ENCODE measurements at regions not wholly inside any gene's neighbourhood (a gene's known extent, or its start where the extent isn't known, plus 50 kb on each side); places are given as distances from the start of the nearest gene placed in this dataset.

DNA sequence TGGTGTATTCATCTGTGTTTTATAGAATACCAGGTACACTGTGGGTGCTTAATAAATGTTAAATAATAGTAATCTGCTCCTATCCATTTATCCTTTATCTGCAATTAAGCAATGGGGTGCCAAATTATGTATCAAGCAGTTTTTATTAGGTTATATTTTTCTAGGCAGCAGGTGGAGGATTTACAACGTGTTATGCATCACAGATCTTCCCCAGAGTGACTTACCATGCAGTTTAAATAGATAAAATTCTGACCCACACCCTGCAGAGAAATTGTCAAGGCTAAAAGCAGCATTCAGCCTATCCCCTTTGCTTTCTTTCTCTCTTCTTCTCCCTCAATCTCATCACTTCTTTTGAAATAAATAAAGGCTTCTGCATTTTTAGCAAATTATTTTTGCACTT lies 306.4 kb downstream of the CXXC4 start:
- no peaks in the 10 kb centered on the region for H4K20me1 ChIP-seq (ENCODE audit: low read length)
- CTCF ChIA-PET, result no interaction called here
- DNase-seq, result no peak

DNA sequence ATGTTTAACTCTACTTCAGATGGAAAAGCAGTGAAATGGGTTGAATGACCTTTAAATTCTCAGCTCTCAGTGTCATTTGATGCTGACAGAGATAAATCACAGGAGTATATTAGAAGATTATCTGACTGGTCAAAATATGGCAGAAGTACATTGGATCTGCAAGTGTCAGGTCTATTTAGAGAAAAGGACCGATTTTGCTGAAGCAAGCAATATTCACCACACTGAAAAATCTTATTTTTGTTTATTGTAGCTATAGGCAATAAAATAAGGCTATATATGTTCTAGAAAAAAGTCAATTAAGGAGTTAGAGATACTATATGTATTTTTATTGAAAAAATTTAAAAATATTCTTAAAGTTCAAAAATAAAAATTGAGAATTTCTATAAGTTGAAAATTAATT lies 325.3 kb downstream of the CXXC4 start:
- Histone ChIP-seq H3K27ac (ENCODE audit: low read length) (no peak overlapping the region), H3K36me3 (ENCODE audit: low read depth, low read length) (no peaks in the 10 kb centered on the region), H3K79me2 (ENCODE audit: low read length) (no peaks in the 10 kb centered on the region), H2AFZ (ENCODE audit: low read length) (no peak overlapping the region), H3K4me3 (ENCODE audit: low read length) (no peak overlapping the region), H4K20me1 (ENCODE audit: low read length) (no peaks in the 10 kb centered on the region), H3K4me2 (ENCODE audit: low read length) (no peak overlapping the region), H3K4me1 (ENCODE audit: insufficient read depth, low read length) (no peaks in the 10 kb centered on the region), H3K9me3 (ENCODE audit: low read length) (no peaks in the 10 kb centered on the region), H3K9me2 (replicated peaks; ENCODE audit: low read length) (no peaks in the 10 kb centered on the region), H3K27me3 (ENCODE audit: low read length) (no peaks in the 10 kb centered on the region), H3F3A (ENCODE audit: low read length, unreplicated experiment) (no peaks in the 10 kb centered on the region), H3K9ac (ENCODE audit: low read length) (no peak overlapping the region)
- no TSS peak for BruUV-seq (replicated peaks)
- intact Hi-C loops (cut with micrococcal nuclease), result no loop called here
- ChIA-PET CTCF (no interaction called here), POLR2A (ENCODE audit: unreplicated experiment) (no interaction called here)
- ATAC-seq, result no peak
- DNase-seq, result no peak
- TF ChIP-seq EZH2phosphoT487 (IDR thresholded peaks at IDR 0.05; ENCODE audit: borderline replicate concordance, low read length) (no peak), EZH2 (IDR thresholded peaks at IDR 0.05; ENCODE audit: low read length, unreplicated experiment) (no peak)
- TF ChIP-seq, protein P1, sequence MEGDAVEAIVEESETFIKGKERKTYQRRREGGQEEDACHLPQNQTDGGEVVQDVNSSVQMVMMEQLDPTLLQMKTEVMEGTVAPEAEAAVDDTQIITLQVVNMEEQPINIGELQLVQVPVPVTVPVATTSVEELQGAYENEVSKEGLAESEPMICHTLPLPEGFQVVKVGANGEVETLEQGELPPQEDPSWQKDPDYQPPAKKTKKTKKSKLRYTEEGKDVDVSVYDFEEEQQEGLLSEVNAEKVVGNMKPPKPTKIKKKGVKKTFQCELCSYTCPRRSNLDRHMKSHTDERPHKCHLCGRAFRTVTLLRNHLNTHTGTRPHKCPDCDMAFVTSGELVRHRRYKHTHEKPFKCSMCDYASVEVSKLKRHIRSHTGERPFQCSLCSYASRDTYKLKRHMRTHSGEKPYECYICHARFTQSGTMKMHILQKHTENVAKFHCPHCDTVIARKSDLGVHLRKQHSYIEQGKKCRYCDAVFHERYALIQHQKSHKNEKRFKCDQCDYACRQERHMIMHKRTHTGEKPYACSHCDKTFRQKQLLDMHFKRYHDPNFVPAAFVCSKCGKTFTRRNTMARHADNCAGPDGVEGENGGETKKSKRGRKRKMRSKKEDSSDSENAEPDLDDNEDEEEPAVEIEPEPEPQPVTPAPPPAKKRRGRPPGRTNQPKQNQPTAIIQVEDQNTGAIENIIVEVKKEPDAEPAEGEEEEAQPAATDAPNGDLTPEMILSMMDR (conservative IDR thresholded peaks at IDR 0.05; ENCODE audit: low read depth, low read length), result no peak

More for the DNA sequence above, 306.4 kb downstream of the CXXC4 start:
- no peak overlapping the region for H2AFZ ChIP-seq (ENCODE audit: low read length)
- H3K4me1 ChIP-seq (ENCODE audit: insufficient read depth, low read length), result no peaks in the 10 kb centered on the region
- H3K27me3 ChIP-seq (ENCODE audit: low read length), result no peaks in the 10 kb centered on the region
- H3F3A ChIP-seq (ENCODE audit: low read length, unreplicated experiment), result no peaks in the 10 kb centered on the region
- no peak overlapping the region for H3K4me2 ChIP-seq (ENCODE audit: low read length)
- BruUV-seq (replicated peaks), result no TSS peak
- no peaks in the 10 kb centered on the region for H3K79me2 ChIP-seq (ENCODE audit: low read length)
- no peaks in the 10 kb centered on the region for H3K9me2 ChIP-seq (replicated peaks; ENCODE audit: low read length)
- intact Hi-C loops (cut with micrococcal nuclease), result no loop called here
- TF ChIP-seq EZH2phosphoT487 (IDR thresholded peaks at IDR 0.05; ENCODE audit: borderline replicate concordance, low read length) (no peak), EZH2 (IDR thresholded peaks at IDR 0.05; ENCODE audit: low read length, unreplicated experiment) (no peak)
- TF ChIP-seq, protein P1 (conservative IDR thresholded peaks at IDR 0.05; ENCODE audit: low read depth, low read length), result no peak
- H3K36me3 ChIP-seq (ENCODE audit: low read depth, low read length), result no peaks in the 10 kb centered on the region
- no peaks in the 10 kb centered on the region for H3K9me3 ChIP-seq (ENCODE audit: low read length)
- no peak overlapping the region for H3K9ac ChIP-seq (ENCODE audit: low read length)
- no peak overlapping the region for H3K4me3 ChIP-seq (ENCODE audit: low read length)
- POLR2A ChIA-PET (ENCODE audit: unreplicated experiment), result no interaction called here
- H3K27ac ChIP-seq (ENCODE audit: low read length), result no peak overlapping the region
- no peak for ATAC-seq

DNA sequence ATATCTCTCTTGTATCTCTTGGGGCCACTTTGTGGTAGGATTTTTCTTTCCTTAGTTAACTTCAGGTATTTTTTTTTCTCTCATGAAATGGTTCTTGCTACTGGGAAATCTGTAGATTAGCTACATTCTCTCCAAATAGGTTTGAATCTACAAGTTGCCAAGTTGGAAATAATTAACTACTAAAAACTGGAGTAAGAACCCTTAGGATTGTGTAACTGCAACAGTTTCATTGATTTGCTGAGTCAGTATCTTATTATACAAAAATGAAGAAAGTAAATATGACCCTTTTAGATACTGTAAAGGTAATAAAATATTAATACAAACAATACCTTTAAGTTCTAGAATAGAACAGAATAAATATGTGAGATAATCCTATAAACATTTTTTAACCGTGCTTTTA lies 327.9 kb downstream of the CXXC4 start:
- Histone ChIP-seq H4K20me1 (ENCODE audit: low read length) (no peaks in the 10 kb centered on the region), H3F3A (ENCODE audit: low read length, unreplicated experiment) (no peaks in the 10 kb centered on the region), H3K9me3 (ENCODE audit: low read length) (no peaks in the 10 kb centered on the region), H3K9me2 (replicated peaks; ENCODE audit: low read length) (no peaks in the 10 kb centered on the region), H3K79me2 (ENCODE audit: low read length) (no peaks in the 10 kb centered on the region), H3K4me2 (ENCODE audit: low read length) (no peak overlapping the region), H2AFZ (ENCODE audit: low read length) (no peak overlapping the region), H3K36me3 (ENCODE audit: low read depth, low read length) (no peaks in the 10 kb centered on the region), H3K9ac (ENCODE audit: low read length) (no peak overlapping the region), H3K27me3 (ENCODE audit: low read length) (no peaks in the 10 kb centered on the region), H3K4me3 (ENCODE audit: low read length) (no peak overlapping the region), H3K27ac (ENCODE audit: low read length) (no peak overlapping the region), H3K4me1 (ENCODE audit: insufficient read depth, low read length) (no peaks in the 10 kb centered on the region)
- no TSS peak for BruUV-seq (replicated peaks)
- ChIA-PET POLR2A (ENCODE audit: unreplicated experiment) (no interaction called here), CTCF (no interaction called here)
- ATAC-seq, result no peak
- TF ChIP-seq EZH2phosphoT487 (IDR thresholded peaks at IDR 0.05; ENCODE audit: borderline replicate concordance, low read length), result no peak
- TF ChIP-seq, protein P1 (conservative IDR thresholded peaks at IDR 0.05; ENCODE audit: low read depth, low read length), result no peak
- DNase-seq, result no peak
- intact Hi-C loops (cut with micrococcal nuclease), result no loop called here

Data from PC-3 (cell line).